Adrenal gland (tissue), 9 donors: ENCODE measurements at regions not wholly inside any gene's neighbourhood (a gene's known extent, or its start where the extent isn't known, plus 50 kb on each side); places are given as distances from the start of the nearest gene placed in this dataset.

Experiments used
- DNase-seq, 7 donors: peaks; one replicate each; pipeline ENCODE4 v3.0.0-alpha.2; 2019 to 2020
- H3K27ac ChIP-seq, 5 donors: fragments of 200-600 bp; sonication (generic) in 4 of 5; 1 replicate in 3 of 5; 2 replicates in 2 of 5; pipeline versions ENCODE4 v1.5.1 to v1.8.0; 2016 to 2020; ENCODE audit warnings: mild to moderate bottlenecking in 1 of 5
- H3K27me3 ChIP-seq: fragments of 200-600 bp; 2 replicates; pipeline ENCODE4 v1.8.0; 2021
- H3K36me3 ChIP-seq, 2 donors: fragments of 200-600 bp; replicated peaks in 1 of 2; 1 replicate in 1 of 2; 2 replicates in 1 of 2; pipeline versions ENCODE4 v1.5.1 to v1.8.0; 2018 to 2022
- H3K4me1 ChIP-seq, 2 donors: fragments of 200-600 bp; replicated peaks in 1 of 2; 1 replicate in 1 of 2; 2 replicates in 1 of 2; pipeline versions ENCODE4 v1.5.1 to v1.8.0; 2018 to 2021
- H3K4me3 ChIP-seq, 4 donors: fragments of 200-600 bp; sonication (generic) in 3 of 4; one replicate each; pipeline ENCODE4 v1.5.1; 2016 to 2018
- H3K9me3 ChIP-seq, 3 donors: fragments of 200-600 bp; sonication (generic) in 1 of 3; replicated peaks in 1 of 3; 1 replicate in 2 of 3; 2 replicates in 1 of 3; pipeline versions ENCODE4 v1.5.1 to v1.8.0; 2016 to 2021
- POLR2A ChIP-seq, 2 donors: fragments of 450-650 bp; IDR thresholded peaks; one replicate each; pipeline ENCODE4 v1.6.1; 2017; ENCODE audit warnings: antibody characterized with exemption in 2 of 2, mild to moderate bottlenecking in 2 of 2, moderate library complexity in 1 of 2
- WGBS, 4 donors: extraction: QIAGEN DNeasy Blood & Tissue Kit in 2 of 4; methylation state at CpG; one replicate each; pipeline versions ENCODE4 v1.1.5 to v1.1.7; 2013 to 2017; 5-methylcytosine and 5-hydroxymethylcytosine counted together
- intact Hi-C, 2 donors: fragments of 100-400 bp; cut with DNase I; formaldehyde crosslinking; loops; one replicate each; pipeline versions ENCODE4 v1.14.1 to v1.15.0; 2022 to 2023
- TF ChIP-seq, protein P1 (sequence below), 6 experiments: fragments of 450-650 bp in 4 of 6; fragments of 200-600 bp in 2 of 6; sonication (generic) in 1 of 6; IDR thresholded peaks; 1 replicate in 5 of 6; 2 replicates in 1 of 6; pipeline versions ENCODE4 v1.5.1 to v1.8.0; 2016 to 2021; ENCODE audit warnings: antibody characterized with exemption in 6 of 6, mild to moderate bottlenecking in 2 of 6, moderate library complexity in 1 of 6
- donor health status: healthy with polysubstance abuse.
- donor health status: Bipolar disorder and iron deficiency.
- donor health status: DM: yes; HTN: yes; CAD: no.
- donor health status: DM: no; HTN: no; CAD: no.
- donor health status: DM: no; HTN: no; CAD: no.

DNA sequence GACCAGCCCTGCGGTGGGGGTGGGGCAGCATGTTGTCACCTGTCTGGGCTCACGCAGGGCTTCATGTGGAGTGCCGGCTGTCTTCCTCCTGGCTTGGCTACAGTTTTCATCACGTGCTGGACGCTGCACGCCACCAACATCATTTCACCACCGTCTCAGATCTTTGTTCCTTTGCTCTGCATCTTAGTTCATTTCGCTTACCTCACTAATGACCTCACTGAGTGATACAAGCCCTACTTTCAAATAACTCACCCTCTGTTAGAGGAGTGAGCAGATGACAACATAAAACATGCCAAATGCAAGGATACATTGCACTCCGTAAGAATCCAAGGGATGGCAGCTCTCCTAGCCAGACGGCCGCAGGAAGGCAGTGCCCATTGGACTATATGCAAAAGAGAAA is 527.5 kb downstream of the GALR1 start:
- intact Hi-C loops: no loop called here
- no peak for DNase-seq

DNA sequence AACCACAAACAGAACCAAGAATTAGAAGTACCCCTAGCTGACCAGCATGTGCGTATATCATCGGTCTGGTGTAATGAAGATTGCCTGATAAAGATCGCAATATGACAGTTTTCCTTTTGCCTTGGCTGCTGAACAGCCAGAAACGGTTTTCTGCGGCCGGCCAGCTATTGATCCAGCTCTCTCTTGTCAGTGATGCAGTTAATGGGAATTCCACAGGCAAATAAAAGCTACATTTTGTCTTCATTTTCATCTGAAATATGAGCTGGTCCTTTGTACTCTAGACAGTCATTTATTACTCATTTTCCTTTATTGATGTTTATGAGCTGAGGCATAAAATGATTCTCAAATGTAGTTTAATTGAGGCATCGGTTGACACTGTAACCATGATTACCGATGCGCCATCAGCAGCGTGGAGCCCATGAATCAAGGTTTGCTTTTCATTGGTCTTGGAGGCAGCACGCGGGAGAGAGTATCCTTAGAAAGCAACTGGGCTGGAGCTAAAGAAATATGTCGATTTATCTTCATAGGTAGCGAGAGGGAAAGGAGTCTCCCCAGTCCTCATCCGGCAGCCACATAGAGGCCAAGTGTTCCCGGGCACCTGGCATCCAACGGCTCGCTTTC is 535.2 kb downstream of the GALR1 start:
- Histone ChIP-seq H3K9me3 (no peaks in the 10 kb centered on the region), H3K27ac (no peak overlapping the region), H3K36me3 (no peaks in the 10 kb centered on the region), H3K27me3 (no peaks in the 10 kb centered on the region), H3K4me3 (no peak overlapping the region), H3K4me1 (no peaks in the 10 kb centered on the region)
- DNase-seq: no peak
- TF ChIP-seq, protein P1, sequence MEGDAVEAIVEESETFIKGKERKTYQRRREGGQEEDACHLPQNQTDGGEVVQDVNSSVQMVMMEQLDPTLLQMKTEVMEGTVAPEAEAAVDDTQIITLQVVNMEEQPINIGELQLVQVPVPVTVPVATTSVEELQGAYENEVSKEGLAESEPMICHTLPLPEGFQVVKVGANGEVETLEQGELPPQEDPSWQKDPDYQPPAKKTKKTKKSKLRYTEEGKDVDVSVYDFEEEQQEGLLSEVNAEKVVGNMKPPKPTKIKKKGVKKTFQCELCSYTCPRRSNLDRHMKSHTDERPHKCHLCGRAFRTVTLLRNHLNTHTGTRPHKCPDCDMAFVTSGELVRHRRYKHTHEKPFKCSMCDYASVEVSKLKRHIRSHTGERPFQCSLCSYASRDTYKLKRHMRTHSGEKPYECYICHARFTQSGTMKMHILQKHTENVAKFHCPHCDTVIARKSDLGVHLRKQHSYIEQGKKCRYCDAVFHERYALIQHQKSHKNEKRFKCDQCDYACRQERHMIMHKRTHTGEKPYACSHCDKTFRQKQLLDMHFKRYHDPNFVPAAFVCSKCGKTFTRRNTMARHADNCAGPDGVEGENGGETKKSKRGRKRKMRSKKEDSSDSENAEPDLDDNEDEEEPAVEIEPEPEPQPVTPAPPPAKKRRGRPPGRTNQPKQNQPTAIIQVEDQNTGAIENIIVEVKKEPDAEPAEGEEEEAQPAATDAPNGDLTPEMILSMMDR (IDR thresholded peaks at IDR 0.05): no peak
- TF ChIP-seq POLR2A (IDR thresholded peaks at IDR 0.05): no peak
- intact Hi-C loops: no loop called here
- 77 to 85% (median 82%) methylated on average over 18 of the region's 18 CpGs for WGBS, 4 donors

More for the DNA sequence above, 527.5 kb downstream of the GALR1 start:
- 80 to 85% (median 82%) methylated on average over 11 of the region's 11 CpGs for WGBS, 4 donors
- Histone ChIP-seq H3K9me3 (no peaks in the 10 kb centered on the region), H3K36me3 (no peaks in the 10 kb centered on the region), H3K27ac (no peak overlapping the region), H3K27me3 (no peaks in the 10 kb centered on the region), H3K4me3 (no peak overlapping the region), H3K4me1 (no peaks in the 10 kb centered on the region)
- TF ChIP-seq, protein P1 (IDR thresholded peaks at IDR 0.05): no peak
- no peak for TF ChIP-seq POLR2A (IDR thresholded peaks at IDR 0.05)

DNA sequence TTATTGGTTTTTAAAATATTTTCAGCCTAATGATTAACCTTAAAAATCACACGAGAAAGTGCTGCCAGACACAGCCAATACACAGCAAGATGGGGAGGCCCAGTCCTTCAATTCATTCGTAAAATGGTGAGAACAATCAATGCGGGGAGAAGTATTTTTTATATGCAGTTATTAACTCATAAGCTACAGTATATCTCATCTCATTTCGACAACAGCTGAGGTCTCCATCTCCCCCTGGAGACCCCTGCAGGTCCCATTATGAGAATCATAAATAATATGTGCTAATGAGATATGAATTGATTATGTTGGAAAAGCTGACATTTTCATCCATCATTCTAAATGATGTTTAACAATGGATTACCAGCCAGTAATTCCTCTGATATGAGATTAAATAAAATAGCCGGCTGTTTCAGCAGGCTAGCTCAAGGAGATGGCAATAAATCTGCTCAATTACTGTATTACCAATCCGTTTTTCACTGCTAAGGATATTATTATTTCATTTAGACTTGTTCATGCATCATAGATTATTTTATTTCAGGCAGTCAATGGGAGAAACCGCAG is 535.8 kb downstream of the GALR1 start:
- no peak for DNase-seq
- no peaks in the 10 kb centered on the region for H3K27me3 ChIP-seq
- intact Hi-C loops: no loop called here
- H3K36me3 ChIP-seq: no peaks in the 10 kb centered on the region
- no peak overlapping the region for H3K4me3 ChIP-seq
- TF ChIP-seq POLR2A (IDR thresholded peaks at IDR 0.05): no peak
- TF ChIP-seq, protein P1 (IDR thresholded peaks at IDR 0.05): no peak
- no peaks in the 10 kb centered on the region for H3K4me1 ChIP-seq
- 58 to 64% (median 60%) methylated on average over 7 of the region's 7 CpGs for WGBS, 4 donors
- H3K9me3 ChIP-seq: no peaks in the 10 kb centered on the region
- no peak overlapping the region for H3K27ac ChIP-seq

DNA sequence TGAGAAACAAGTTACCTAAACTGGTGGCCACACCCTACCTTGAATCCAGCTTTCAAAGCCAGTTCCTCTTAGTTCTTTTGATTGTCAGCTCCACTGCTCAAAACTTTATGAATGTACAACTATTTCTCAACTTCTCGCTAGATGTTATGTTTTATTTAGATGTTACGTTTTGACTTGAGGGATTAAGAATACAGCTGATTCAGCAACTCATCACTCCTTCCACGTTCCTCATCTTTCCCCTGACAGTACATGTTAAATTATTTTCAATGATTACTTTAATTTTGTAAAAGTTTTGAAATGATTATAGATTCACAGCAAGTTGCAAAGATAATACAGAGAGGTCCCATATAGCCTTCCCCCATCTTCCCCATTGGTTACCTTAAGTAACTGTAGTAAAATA is 553.4 kb downstream of the GALR1 start:
- no peak overlapping the region for H3K4me3 ChIP-seq
- H3K4me1 ChIP-seq: no peaks in the 10 kb centered on the region
- intact Hi-C loops: no loop called here
- DNase-seq: no peak
- TF ChIP-seq POLR2A (IDR thresholded peaks at IDR 0.05): no peak
- TF ChIP-seq, protein P1 (IDR thresholded peaks at IDR 0.05): no peak
- WGBS, 4 donors: 69 to 77% (median 71%) methylated on average over 3 of the region's 3 CpGs
- H3K9me3 ChIP-seq: no peaks in the 10 kb centered on the region
- no peaks in the 10 kb centered on the region for H3K27me3 ChIP-seq
- H3K27ac ChIP-seq: no peak overlapping the region
- no peaks in the 10 kb centered on the region for H3K36me3 ChIP-seq
